ENCODE measurements at regions not wholly inside any gene's neighbourhood (a gene's known extent, or its start where the extent isn't known, plus 50 kb on each side); places are given as distances from the start of the nearest gene placed in this dataset.

- no peak for DNase-seq
Observed at GRCh38 chr4:180913750-180914149, 1329.5 kb upstream of the TENM3 start.

DNA sequence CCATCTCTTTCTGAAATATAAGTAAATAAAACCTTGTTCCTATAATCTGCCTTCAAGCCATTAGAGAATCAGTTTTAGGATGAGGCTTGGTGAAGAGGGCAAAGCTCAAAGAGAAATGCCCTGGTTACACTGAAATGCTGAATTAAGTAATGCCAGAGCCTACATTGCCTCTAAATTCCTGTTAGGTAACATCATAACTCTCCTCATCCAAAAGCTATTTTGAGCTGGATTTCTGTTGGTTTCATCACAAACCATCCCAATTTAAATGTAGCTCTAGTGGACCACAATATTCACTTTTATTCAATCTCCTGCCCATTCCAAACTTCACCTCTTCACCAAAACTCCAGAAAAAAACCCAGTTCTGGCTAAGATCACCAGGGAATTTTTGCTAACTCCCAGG is 1319.7 kb upstream of the TENM3 start:
- no peak for DNase-seq

DNA sequence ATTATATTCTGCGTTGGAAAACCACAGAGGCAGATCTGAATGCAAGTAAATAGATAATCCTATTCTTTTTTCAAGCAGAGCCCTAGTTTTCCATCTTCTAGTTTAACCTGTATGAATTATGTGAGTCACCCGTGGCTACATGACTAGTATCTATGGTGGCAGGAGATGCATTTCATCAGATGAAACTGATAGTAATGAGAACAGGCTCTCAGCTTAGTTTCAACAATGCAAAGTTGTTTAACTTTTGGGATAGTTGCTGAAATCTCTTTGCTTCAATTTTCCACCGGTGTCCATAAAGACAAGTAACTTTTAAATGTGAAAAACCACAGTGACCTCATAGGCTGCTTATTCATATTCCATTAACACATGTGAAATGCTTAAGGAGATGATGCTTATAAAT is 1317.4 kb upstream of the TENM3 start:
- no peak for DNase-seq

DNA sequence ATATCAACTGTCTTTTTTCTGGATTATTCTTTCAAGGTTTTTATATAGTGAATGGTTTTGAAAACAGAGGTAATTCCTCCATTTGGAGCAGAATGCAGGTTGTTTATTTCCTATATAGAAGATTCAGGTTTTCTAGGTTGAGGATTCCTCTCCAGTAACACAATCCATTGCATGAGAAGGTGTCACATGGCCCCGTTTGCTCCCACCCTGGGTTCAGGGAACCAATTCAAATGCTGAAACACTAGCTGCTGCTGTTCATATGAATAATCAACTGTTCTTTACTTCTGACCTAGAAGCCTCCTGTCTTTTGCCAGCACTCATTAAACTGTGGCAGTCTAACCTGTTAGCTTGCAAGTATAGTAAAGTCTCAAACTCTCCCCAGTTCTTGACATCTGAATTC is 1316.9 kb upstream of the TENM3 start:
- no peak for DNase-seq

DNA sequence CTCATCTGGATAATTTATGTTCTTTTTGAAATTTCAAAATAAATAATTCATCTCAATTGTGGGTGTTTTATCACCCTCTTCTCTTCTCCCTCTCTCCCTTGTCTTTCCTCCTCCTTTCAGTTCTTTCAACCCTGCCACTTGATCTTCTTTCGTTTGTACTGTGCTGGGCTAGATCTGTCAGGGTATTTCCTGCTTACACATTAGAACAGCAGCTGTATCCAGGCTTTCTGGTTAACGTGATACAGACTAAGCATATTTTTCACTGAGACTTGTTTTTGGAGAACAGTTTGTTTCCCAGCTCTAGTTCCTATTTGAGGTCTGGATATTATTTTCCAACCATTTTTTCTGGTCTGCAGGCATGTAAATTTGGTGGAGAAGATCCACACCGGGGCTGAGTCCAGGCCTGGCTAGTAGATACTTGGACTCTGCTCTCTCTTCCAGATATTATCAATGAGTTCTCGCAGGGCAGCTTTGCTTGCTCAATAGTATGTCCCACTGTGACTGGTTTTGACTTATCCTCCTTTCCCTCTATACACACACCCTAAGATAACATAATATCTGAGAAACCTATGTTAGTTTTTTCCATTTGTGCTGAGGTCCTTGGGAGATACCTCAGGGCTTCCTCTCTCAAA is 1310.7 kb upstream of the TENM3 start:
- no peak for DNase-seq

GRCh38 chr4:180937083-180937482 is 1306.1 kb upstream of the TENM3 start:
- no peak for DNase-seq

DNA sequence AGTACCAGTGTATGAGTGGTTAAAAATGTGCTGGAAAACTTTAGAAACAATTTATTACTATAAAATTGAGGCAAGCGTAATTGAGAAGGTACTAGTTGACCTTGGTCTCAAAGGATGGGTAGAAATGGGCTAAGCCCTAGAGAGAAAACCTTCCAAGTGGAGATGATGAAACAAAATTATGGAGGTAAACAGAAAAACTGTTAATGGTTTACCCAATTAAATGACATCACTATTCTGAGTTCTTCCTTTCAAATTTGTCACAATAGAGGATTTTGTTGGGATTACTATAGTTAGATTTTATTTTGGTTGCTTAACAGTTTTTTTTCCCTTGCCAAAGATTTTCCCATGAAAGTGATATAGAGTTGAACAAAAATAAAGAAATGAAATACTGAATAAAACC is 1302.5 kb upstream of the TENM3 start:
- no peak for DNase-seq

- DNase-seq, result no peak
Observed at GRCh38 chr4:180942367-180942916, 1300.8 kb upstream of the TENM3 start.

DNA sequence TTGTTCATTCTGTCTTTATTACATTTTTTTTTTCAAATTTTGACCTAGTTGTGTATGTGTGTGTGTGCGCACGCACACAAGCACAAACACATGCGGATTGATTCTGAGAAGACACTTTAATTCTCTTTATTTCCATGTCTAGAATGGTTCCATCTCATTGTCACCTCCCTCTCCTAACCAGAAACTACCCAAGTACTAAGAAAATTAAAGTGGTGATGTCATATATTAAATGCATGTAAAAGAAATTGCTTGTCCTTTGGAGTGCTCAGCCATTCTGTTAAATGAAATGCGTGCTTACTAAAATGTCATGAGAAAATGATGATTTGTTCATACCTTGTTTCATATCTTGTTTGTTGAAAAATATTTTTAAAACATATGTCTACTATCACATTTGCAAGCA is 1297.0 kb upstream of the TENM3 start:
- DNase-seq, result no peak

DNA sequence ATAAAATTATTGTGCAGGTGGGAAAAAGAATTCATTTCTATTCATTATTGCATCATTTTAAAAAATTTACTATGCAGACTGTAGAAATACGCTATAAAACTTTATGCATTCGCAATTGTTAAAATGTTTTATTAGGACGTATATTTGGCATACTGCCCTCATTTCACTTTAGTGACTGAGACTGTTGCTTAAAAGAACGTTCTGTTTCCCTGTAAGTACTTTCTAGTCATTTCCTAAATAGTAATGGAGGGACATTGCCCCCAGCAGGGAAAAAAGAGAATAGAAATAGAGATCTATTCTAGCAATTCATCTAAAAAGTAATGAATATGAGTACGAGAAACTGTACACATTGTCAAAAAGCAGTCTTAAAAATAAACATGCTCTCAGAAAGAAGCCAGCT is 1295.8 kb upstream of the TENM3 start:
- no peak for DNase-seq

DNA sequence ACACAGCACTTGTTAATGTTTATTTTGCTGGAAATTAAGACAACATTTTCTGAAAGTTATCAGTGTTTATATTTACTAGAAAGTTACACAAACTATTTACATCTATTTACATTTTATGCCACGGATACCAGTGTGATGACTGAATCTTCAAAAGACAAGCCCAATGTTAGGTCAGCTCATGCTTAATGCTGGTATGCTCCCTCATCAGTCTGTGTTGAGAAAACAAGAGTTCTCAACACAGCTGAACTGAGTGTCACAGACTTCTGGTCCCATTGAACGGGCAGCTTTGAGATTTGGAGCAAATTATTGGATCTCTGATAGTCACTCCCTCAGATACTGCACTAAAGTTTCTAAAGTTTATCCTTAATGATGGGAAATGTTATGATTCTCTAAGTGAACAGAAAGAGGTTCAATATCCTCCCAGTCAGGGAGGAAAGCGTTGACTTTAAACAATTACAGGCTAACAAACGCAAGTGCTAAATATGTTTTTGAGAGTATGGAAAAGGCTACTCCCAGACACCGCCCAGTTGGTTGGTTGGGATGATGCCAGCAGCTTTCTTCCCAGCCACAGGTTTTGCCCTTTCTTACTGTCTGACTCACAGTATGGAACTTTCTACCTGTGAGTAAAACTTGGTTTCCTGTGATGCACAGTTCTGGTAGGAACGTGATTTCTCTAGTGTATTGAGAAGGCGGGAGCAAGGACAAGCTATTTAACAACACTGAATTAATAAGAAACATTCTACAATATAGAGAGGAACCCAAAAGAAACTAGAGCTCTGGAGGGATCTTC is 1293.6 kb upstream of the TENM3 start:
- DNase-seq, result no peak

GRCh38 chr4:180950377-180950776 is 1292.8 kb upstream of the TENM3 start:
- no peak for DNase-seq

DNA sequence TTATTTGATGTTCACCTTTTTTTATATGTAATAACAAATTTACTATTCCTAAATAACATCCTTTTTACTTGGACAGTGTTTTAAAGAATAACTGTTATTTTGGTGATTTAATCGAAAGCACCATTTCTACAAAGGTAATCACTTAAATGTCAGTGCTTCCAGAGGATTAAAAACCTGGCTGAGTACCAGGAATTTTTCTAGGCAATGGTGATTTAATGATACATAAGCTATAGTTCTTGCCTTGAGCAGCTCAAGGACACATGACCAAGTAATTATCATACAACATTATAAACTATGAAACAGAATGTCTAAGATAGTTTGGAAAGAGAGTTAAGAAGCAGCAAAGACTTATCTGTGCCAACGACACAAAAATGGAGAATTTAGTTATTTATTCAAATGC is 1291.9 kb upstream of the TENM3 start:
- DNase-seq, result no peak

GRCh38 chr4:180953572-180953971 is 1289.6 kb upstream of the TENM3 start:
- no peak for DNase-seq

- DNase-seq, result no peak
Observed at GRCh38 chr4:180960743-180961401, 1282.3 kb upstream of the TENM3 start.

DNA sequence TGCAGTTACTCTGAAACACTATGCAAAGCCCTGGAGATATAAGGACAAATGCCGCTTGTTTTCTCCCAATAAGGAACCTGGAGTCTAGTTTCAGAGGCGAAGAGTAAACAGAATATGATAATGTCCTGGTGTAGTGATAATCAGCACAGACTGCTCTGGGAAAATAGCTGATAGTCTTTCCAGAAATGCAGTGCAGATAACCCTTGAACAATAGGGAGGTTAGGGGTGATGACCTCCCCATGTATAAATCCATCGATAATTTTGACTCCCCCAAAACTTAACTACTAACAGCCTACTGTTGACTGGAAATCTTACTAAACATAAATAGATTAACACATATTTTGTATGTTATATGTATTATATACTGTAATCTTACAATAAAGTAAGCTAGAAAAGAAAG is 1280.9 kb upstream of the TENM3 start:
- no peak for DNase-seq

DNA sequence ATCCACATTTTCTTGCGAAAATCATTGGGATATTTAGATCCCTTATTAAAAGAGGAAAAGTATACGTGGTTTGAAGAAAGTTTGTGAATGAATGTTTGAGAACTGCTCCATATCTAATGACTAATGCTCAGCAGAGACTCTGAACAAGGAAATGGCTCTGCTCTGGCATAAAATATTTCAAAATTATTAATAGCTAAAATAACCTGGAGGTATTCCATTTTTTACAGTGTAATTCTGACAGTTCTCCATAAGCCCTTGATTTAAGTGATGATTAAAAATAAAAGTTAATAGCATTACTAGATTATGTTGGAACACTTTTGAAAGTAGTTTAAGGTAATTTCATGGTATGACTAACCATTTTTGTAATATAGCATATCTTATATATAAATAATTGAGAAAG is 1276.9 kb upstream of the TENM3 start:
- no peak for DNase-seq

GRCh38 chr4:180967936-180968335 is 1275.3 kb upstream of the TENM3 start:
- DNase-seq, result no peak

GRCh38 chr4:180973894-180974293 is 1269.3 kb upstream of the TENM3 start:
- no peak for DNase-seq

- no peak for DNase-seq
Observed at GRCh38 chr4:180990931-180991330, 1252.3 kb upstream of the TENM3 start.

- no peak for DNase-seq
Observed at GRCh38 chr4:180993244-180993836, 1249.9 kb upstream of the TENM3 start.

GRCh38 chr4:180994722-180995121 is 1248.5 kb upstream of the TENM3 start:
- DNase-seq, result no peak

GRCh38 chr4:180999217-180999616 is 1244.0 kb upstream of the TENM3 start:
- DNase-seq, result no peak

DNA sequence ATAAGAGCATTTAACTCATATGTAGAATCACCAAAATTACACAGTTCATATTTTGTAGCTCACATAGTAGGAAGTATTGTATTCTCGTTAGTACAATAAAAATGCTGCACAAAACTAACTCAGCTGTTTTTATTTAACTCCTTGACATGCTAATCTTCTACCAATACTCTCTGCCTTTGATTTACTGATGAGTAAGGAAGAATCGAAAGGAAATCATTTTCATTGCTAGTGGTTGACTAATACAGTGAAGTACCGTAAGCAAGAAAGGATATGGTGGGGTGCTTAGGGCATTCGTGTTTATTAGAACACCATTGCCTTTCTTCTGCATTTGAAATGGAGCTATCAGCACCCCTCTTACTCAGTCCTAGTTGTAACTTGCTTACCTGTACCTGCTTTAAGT is 1239.1 kb upstream of the TENM3 start:
- DNase-seq, result no peak
